ENCODE measurements at regions not wholly inside any gene's neighbourhood (a gene's known extent, or its start where the extent isn't known, plus 50 kb on each side); places are given as distances from the start of the nearest gene placed in this dataset.

- peaks cover 10% of the 10 kb centered on the region; the same call in 1 of the 2 replicates for H3K27me3 ChIP-seq (ENCODE audit: low read length)
- no peaks in the 10 kb centered on the region for H3K4me1 ChIP-seq (ENCODE audit: insufficient read depth, low read length)
- TF ChIP-seq EZH2phosphoT487 (IDR thresholded peaks at IDR 0.05; ENCODE audit: borderline replicate concordance, low read length) (no peak), EZH2 (IDR thresholded peaks at IDR 0.05; ENCODE audit: low read length, unreplicated experiment) (no peak)
- TF ChIP-seq, protein P1, sequence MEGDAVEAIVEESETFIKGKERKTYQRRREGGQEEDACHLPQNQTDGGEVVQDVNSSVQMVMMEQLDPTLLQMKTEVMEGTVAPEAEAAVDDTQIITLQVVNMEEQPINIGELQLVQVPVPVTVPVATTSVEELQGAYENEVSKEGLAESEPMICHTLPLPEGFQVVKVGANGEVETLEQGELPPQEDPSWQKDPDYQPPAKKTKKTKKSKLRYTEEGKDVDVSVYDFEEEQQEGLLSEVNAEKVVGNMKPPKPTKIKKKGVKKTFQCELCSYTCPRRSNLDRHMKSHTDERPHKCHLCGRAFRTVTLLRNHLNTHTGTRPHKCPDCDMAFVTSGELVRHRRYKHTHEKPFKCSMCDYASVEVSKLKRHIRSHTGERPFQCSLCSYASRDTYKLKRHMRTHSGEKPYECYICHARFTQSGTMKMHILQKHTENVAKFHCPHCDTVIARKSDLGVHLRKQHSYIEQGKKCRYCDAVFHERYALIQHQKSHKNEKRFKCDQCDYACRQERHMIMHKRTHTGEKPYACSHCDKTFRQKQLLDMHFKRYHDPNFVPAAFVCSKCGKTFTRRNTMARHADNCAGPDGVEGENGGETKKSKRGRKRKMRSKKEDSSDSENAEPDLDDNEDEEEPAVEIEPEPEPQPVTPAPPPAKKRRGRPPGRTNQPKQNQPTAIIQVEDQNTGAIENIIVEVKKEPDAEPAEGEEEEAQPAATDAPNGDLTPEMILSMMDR (conservative IDR thresholded peaks at IDR 0.05; ENCODE audit: low read depth, low read length), result no peak
- ATAC-seq (no peak), DNase-seq (no peak)
- H3K79me2 ChIP-seq (ENCODE audit: low read length), result no peaks in the 10 kb centered on the region
- H3K9me3 ChIP-seq (ENCODE audit: low read length), result no peaks in the 10 kb centered on the region
- ChIA-PET POLR2A (ENCODE audit: unreplicated experiment) (no interaction called here), CTCF (no interaction called here)
- no peaks in the 10 kb centered on the region for H3K36me3 ChIP-seq (ENCODE audit: low read depth, low read length)
- BruUV-seq (replicated peaks), result no TSS peak
- H3K4me2 ChIP-seq (ENCODE audit: low read length), result no peak overlapping the region
- H3K9ac ChIP-seq (ENCODE audit: low read length), result no peak overlapping the region
- no peaks in the 10 kb centered on the region for H3K9me2 ChIP-seq (replicated peaks; ENCODE audit: low read length)
- H2AFZ ChIP-seq (ENCODE audit: low read length), result no peak overlapping the region
- intact Hi-C loops (cut with micrococcal nuclease), result no loop called here
- H3K27ac ChIP-seq (ENCODE audit: low read length), result no peak overlapping the region
- no peak overlapping the region for H3K4me3 ChIP-seq (ENCODE audit: low read length)
- no peaks in the 10 kb centered on the region for H3F3A ChIP-seq (ENCODE audit: low read length, unreplicated experiment)
- H4K20me1 ChIP-seq (ENCODE audit: low read length), result no peaks in the 10 kb centered on the region
Measured at GRCh38 chr12:24527102-24527501, 421.8 kb downstream of the BCAT1 start.

DNA sequence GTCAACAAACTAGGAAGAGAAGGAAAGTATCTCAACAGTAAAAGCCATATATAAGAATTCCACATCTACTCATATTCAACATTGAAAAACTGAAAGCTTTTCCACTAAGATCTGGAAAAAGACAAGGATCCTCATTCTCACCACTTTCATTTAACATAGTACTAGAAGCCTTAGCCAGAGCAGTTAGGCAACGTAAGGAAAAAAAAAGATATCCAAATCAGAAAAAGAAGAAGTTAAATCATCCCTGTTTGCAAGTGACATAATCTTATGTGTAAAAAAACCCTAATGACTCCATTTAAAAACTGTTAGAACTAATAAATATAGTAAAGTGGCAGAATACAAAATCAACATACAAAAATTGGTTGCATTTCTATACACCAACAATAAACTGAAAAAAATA is 426.2 kb downstream of the BCAT1 start:
- Histone ChIP-seq H3K79me2 (ENCODE audit: low read length) (no peaks in the 10 kb centered on the region), H3K36me3 (ENCODE audit: low read depth, low read length) (no peaks in the 10 kb centered on the region), H2AFZ (ENCODE audit: low read length) (no peak overlapping the region), H3F3A (ENCODE audit: low read length, unreplicated experiment) (no peaks in the 10 kb centered on the region), H3K9me2 (replicated peaks; ENCODE audit: low read length) (no peaks in the 10 kb centered on the region), H4K20me1 (ENCODE audit: low read length) (no peaks in the 10 kb centered on the region), H3K9me3 (ENCODE audit: low read length) (no peaks in the 10 kb centered on the region), H3K9ac (ENCODE audit: low read length) (no peak overlapping the region), H3K27me3 (ENCODE audit: low read length) (0 out of 2 replicates have a peak, but pooled peaks cover 3% of the 10 kb centered on the region), H3K27ac (ENCODE audit: low read length) (no peak overlapping the region), H3K4me2 (ENCODE audit: low read length) (no peak overlapping the region), H3K4me1 (ENCODE audit: insufficient read depth, low read length) (no peaks in the 10 kb centered on the region), H3K4me3 (ENCODE audit: low read length) (no peak overlapping the region)
- ChIA-PET CTCF (no interaction called here), POLR2A (ENCODE audit: unreplicated experiment) (no interaction called here)
- no peak for TF ChIP-seq EZH2 (IDR thresholded peaks at IDR 0.05; ENCODE audit: low read length, unreplicated experiment)
- no peak for TF ChIP-seq EZH2phosphoT487 (IDR thresholded peaks at IDR 0.05; ENCODE audit: borderline replicate concordance, low read length)
- TF ChIP-seq, protein P1 (conservative IDR thresholded peaks at IDR 0.05; ENCODE audit: low read depth, low read length), result no peak
- intact Hi-C loops (cut with micrococcal nuclease), result no loop called here
- no peak for DNase-seq
- no TSS peak for BruUV-seq (replicated peaks)
- no peak for ATAC-seq

DNA sequence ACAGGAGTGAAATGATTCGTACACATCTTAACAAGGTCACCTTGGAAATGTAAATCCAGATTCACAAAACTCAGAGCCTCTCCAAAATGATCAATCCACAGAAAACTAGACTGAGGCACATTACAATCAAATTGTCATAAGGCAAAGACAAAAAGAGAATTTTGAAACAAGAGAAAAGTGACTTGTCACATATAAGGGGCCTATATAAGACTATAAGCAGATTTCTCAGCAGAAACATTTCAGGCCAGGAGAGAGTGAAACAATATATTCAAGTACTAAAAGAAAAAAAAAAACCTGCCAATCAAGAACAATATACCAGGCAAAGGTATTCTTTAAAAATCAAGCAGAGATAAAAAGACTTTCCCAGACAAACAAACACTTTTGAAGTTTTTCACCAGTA is 429.1 kb downstream of the BCAT1 start:
- Histone ChIP-seq H3K9me2 (replicated peaks; ENCODE audit: low read length) (no peaks in the 10 kb centered on the region), H4K20me1 (ENCODE audit: low read length) (no peaks in the 10 kb centered on the region), H3F3A (ENCODE audit: low read length, unreplicated experiment) (no peaks in the 10 kb centered on the region), H3K36me3 (ENCODE audit: low read depth, low read length) (no peaks in the 10 kb centered on the region), H3K4me1 (ENCODE audit: insufficient read depth, low read length) (no peaks in the 10 kb centered on the region), H2AFZ (ENCODE audit: low read length) (no peak overlapping the region), H3K4me3 (ENCODE audit: low read length) (no peak overlapping the region), H3K9me3 (ENCODE audit: low read length) (no peaks in the 10 kb centered on the region), H3K9ac (ENCODE audit: low read length) (no peak overlapping the region), H3K27ac (ENCODE audit: low read length) (no peak overlapping the region), H3K27me3 (ENCODE audit: low read length) (no peaks in the 10 kb centered on the region), H3K79me2 (ENCODE audit: low read length) (no peaks in the 10 kb centered on the region), H3K4me2 (ENCODE audit: low read length) (no peak overlapping the region)
- BruUV-seq (replicated peaks), result no TSS peak
- ChIA-PET POLR2A (ENCODE audit: unreplicated experiment) (no interaction called here), CTCF (no interaction called here)
- no peak for ATAC-seq
- intact Hi-C loops (cut with micrococcal nuclease), result no loop called here
- no peak for DNase-seq
- TF ChIP-seq EZH2phosphoT487 (IDR thresholded peaks at IDR 0.05; ENCODE audit: borderline replicate concordance, low read length), result no peak
- no peak for TF ChIP-seq EZH2 (IDR thresholded peaks at IDR 0.05; ENCODE audit: low read length, unreplicated experiment)
- TF ChIP-seq, protein P1 (conservative IDR thresholded peaks at IDR 0.05; ENCODE audit: low read depth, low read length), result no peak

Measured in PC-3 (cell line).